ENCODE measurements at regions not wholly inside any gene's neighbourhood (a gene's known extent, or its start where the extent isn't known, plus 50 kb on each side); places are given as distances from the start of the nearest gene placed in this dataset.
"Not testable (repeated sequence)": the region's sequence is repeated elsewhere in the genome, so short reads cannot be mapped to it uniquely, and the experiment has no call there.

GRCh38 chr7:97317575-97317974 lies 200.1 kb downstream of the SDHAF3 start:
- Histone ChIP-seq H3K4me3 (ENCODE audit: insufficient read depth, low read depth, low read length) (no peak overlapping the region), H3K36me3 (replicated peaks; ENCODE audit: control insufficient read depth, insufficient read depth, low read length) (no peaks in the 10 kb centered on the region), H3K27me3 (ENCODE audit: control insufficient read depth, insufficient read depth, low read length) (no peaks in the 10 kb centered on the region)
- DNase-seq, result no peak

GRCh38 chr7:97329871-97330270 lies 212.4 kb downstream of the SDHAF3 start:
- not testable (repeated sequence) for H3K36me3 ChIP-seq (replicated peaks; ENCODE audit: control insufficient read depth, insufficient read depth, low read length); H3K4me3 ChIP-seq (ENCODE audit: insufficient read depth, low read depth, low read length); H3K27me3 ChIP-seq (ENCODE audit: control insufficient read depth, insufficient read depth, low read length); DNase-seq

GRCh38 chr7:97337849-97338248 lies 220.4 kb downstream of the SDHAF3 start:
- H3K36me3 ChIP-seq (replicated peaks; ENCODE audit: control insufficient read depth, insufficient read depth, low read length), result no peaks in the 10 kb centered on the region
- no peaks in the 10 kb centered on the region for H3K27me3 ChIP-seq (ENCODE audit: control insufficient read depth, insufficient read depth, low read length)
- DNase-seq, result no peak
- no peak overlapping the region for H3K4me3 ChIP-seq (ENCODE audit: insufficient read depth, low read depth, low read length)

GRCh38 chr7:97342512-97342911 lies 225.0 kb downstream of the SDHAF3 start:
- H3K4me3 ChIP-seq (ENCODE audit: insufficient read depth, low read depth, low read length), result no peak overlapping the region
- H3K36me3 ChIP-seq (replicated peaks; ENCODE audit: control insufficient read depth, insufficient read depth, low read length), result no peaks in the 10 kb centered on the region
- no peak for DNase-seq

GRCh38 chr7:97346349-97346748 lies 228.9 kb downstream of the SDHAF3 start:
- Histone ChIP-seq H3K36me3 (replicated peaks; ENCODE audit: control insufficient read depth, insufficient read depth, low read length) (no peaks in the 10 kb centered on the region), H3K27me3 (ENCODE audit: control insufficient read depth, insufficient read depth, low read length) (no peaks in the 10 kb centered on the region), H3K4me3 (ENCODE audit: insufficient read depth, low read depth, low read length) (no peak overlapping the region)
- DNase-seq, result no peak

More at GRCh38 chr7:97342512-97342911, 225.0 kb downstream of the SDHAF3 start:
- H3K27me3 ChIP-seq (ENCODE audit: control insufficient read depth, insufficient read depth, low read length), result no peaks in the 10 kb centered on the region

GRCh38 chr7:97351488-97351887 lies 234.0 kb downstream of the SDHAF3 start:
- no peak overlapping the region for H3K4me3 ChIP-seq (ENCODE audit: insufficient read depth, low read depth, low read length)
- H3K27me3 ChIP-seq (ENCODE audit: control insufficient read depth, insufficient read depth, low read length), result no peaks in the 10 kb centered on the region
- no peaks in the 10 kb centered on the region for H3K36me3 ChIP-seq (replicated peaks; ENCODE audit: control insufficient read depth, insufficient read depth, low read length)
- no peak for DNase-seq

- no peak overlapping the region for H3K4me3 ChIP-seq (ENCODE audit: insufficient read depth, low read depth, low read length)
- H3K36me3 ChIP-seq (replicated peaks; ENCODE audit: control insufficient read depth, insufficient read depth, low read length), result no peaks in the 10 kb centered on the region
- H3K27me3 ChIP-seq (ENCODE audit: control insufficient read depth, insufficient read depth, low read length), result no peaks in the 10 kb centered on the region
- DNase-seq, result no peak
Measured at GRCh38 chr7:97357459-97357858, 240.0 kb downstream of the SDHAF3 start.

GRCh38 chr7:97372882-97373281 lies 255.4 kb downstream of the SDHAF3 start:
- H3K36me3 ChIP-seq (replicated peaks; ENCODE audit: control insufficient read depth, insufficient read depth, low read length), result no peaks in the 10 kb centered on the region
- no peaks in the 10 kb centered on the region for H3K27me3 ChIP-seq (ENCODE audit: control insufficient read depth, insufficient read depth, low read length)
- no peak for DNase-seq
- H3K4me3 ChIP-seq (ENCODE audit: insufficient read depth, low read depth, low read length), result no peak overlapping the region

- Histone ChIP-seq H3K36me3 (replicated peaks; ENCODE audit: control insufficient read depth, insufficient read depth, low read length) (no peaks in the 10 kb centered on the region), H3K4me3 (ENCODE audit: insufficient read depth, low read depth, low read length) (no peak overlapping the region), H3K27me3 (ENCODE audit: control insufficient read depth, insufficient read depth, low read length) (no peaks in the 10 kb centered on the region)
- DNase-seq, result no peak
Measured at GRCh38 chr7:97373736-97374135, 256.2 kb downstream of the SDHAF3 start.

GRCh38 chr7:97377713-97378112 lies 260.2 kb downstream of the SDHAF3 start:
- Histone ChIP-seq H3K27me3 (ENCODE audit: control insufficient read depth, insufficient read depth, low read length) (no peaks in the 10 kb centered on the region), H3K4me3 (ENCODE audit: insufficient read depth, low read depth, low read length) (no peak overlapping the region), H3K36me3 (replicated peaks; ENCODE audit: control insufficient read depth, insufficient read depth, low read length) (no peaks in the 10 kb centered on the region)
- DNase-seq, result no peak

GRCh38 chr7:97381815-97382554 lies 264.5 kb downstream of the SDHAF3 start:
- H3K36me3 ChIP-seq (replicated peaks; ENCODE audit: control insufficient read depth, insufficient read depth, low read length), result no peaks in the 10 kb centered on the region
- no peaks in the 10 kb centered on the region for H3K27me3 ChIP-seq (ENCODE audit: control insufficient read depth, insufficient read depth, low read length)
- H3K4me3 ChIP-seq (ENCODE audit: insufficient read depth, low read depth, low read length), result no peak overlapping the region
- no peak for DNase-seq

- Histone ChIP-seq H3K4me3 (ENCODE audit: insufficient read depth, low read depth, low read length) (no peak overlapping the region), H3K27me3 (ENCODE audit: control insufficient read depth, insufficient read depth, low read length) (no peaks in the 10 kb centered on the region), H3K36me3 (replicated peaks; ENCODE audit: control insufficient read depth, insufficient read depth, low read length) (no peaks in the 10 kb centered on the region)
- DNase-seq, result no peak
Measured at GRCh38 chr7:97390052-97390451, 272.6 kb downstream of the SDHAF3 start.

GRCh38 chr7:97390915-97391593 lies 273.6 kb downstream of the SDHAF3 start:
- Histone ChIP-seq H3K36me3 (replicated peaks; ENCODE audit: control insufficient read depth, insufficient read depth, low read length) (no peaks in the 10 kb centered on the region), H3K4me3 (ENCODE audit: insufficient read depth, low read depth, low read length) (no peak overlapping the region), H3K27me3 (ENCODE audit: control insufficient read depth, insufficient read depth, low read length) (no peaks in the 10 kb centered on the region)
- no peak for DNase-seq

- DNase-seq, result no peak
- Histone ChIP-seq H3K36me3 (replicated peaks; ENCODE audit: control insufficient read depth, insufficient read depth, low read length) (no peaks in the 10 kb centered on the region), H3K27me3 (ENCODE audit: control insufficient read depth, insufficient read depth, low read length) (no peaks in the 10 kb centered on the region), H3K4me3 (ENCODE audit: insufficient read depth, low read depth, low read length) (no peak overlapping the region)
Measured at GRCh38 chr7:97401398-97401797, 283.9 kb downstream of the SDHAF3 start.

- no peak overlapping the region for H3K4me3 ChIP-seq (ENCODE audit: insufficient read depth, low read depth, low read length)
- H3K36me3 ChIP-seq (replicated peaks; ENCODE audit: control insufficient read depth, insufficient read depth, low read length), result no peaks in the 10 kb centered on the region
- no peak for DNase-seq
- H3K27me3 ChIP-seq (ENCODE audit: control insufficient read depth, insufficient read depth, low read length), result no peaks in the 10 kb centered on the region
Measured at GRCh38 chr7:97405835-97406234, 288.3 kb downstream of the SDHAF3 start.
